Vagina (tissue), 2 donors: ENCODE measurements at regions not wholly inside any gene's neighbourhood (a gene's known extent, or its start where the extent isn't known, plus 50 kb on each side); places are given as distances from the start of the nearest gene placed in this dataset.

Experiments
- CTCF ChIP-seq, 3 experiments: fragments of 450-650 bp in 2 of 3; fragments of 200-600 bp in 1 of 3; sonication (generic) in 1 of 3; IDR thresholded peaks; one replicate each; pipeline ENCODE4 v1.5.1; 2017 to 2019; ENCODE audit warnings: antibody characterized with exemption in 3 of 3, mild to moderate bottlenecking in 2 of 3, moderate library complexity in 2 of 3
- POLR2A ChIP-seq, 2 donors: fragments of 450-650 bp; IDR thresholded peaks; one replicate each; pipeline ENCODE4 v1.6.1; 2017; ENCODE audit warnings: antibody characterized with exemption in 2 of 2, mild to moderate bottlenecking in 2 of 2, moderate library complexity in 2 of 2

- TF ChIP-seq CTCF (IDR thresholded peaks at IDR 0.05) = no peak
- TF ChIP-seq POLR2A (IDR thresholded peaks at IDR 0.05) = no peak
These were observed 897.2 kb downstream of the ADGRL2 start for GRCh38 chr1:82697965-82698364.
